Colonic mucosa (tissue), 4 donors: ENCODE measurements at regions not wholly inside any gene's neighbourhood (a gene's known extent, or its start where the extent isn't known, plus 50 kb on each side); places are given as distances from the start of the nearest gene placed in this dataset.

ENCODE experiments used
- DNase-seq: peaks from one replicate; pipeline ENCODE4 v3.0.0-alpha.2; 2020
- H3K27ac ChIP-seq: fragments of 200-600 bp; one replicate; pipeline ENCODE4 v1.8.0; 2021
- H3K27me3 ChIP-seq: fragments of 200-600 bp; one replicate; pipeline ENCODE4 v1.8.0; 2021
- H3K36me3 ChIP-seq: fragments of 200-600 bp; one replicate; pipeline ENCODE4 v1.8.0; 2021
- H3K4me1 ChIP-seq: fragments of 200-600 bp; one replicate; pipeline ENCODE4 v1.8.0; 2021; ENCODE audit warnings: mild to moderate bottlenecking
- H3K4me3 ChIP-seq: fragments of 200-600 bp; one replicate; pipeline ENCODE4 v1.8.0; 2021
- H3K9ac ChIP-seq, 2 donors: one replicate each; pipeline ENCODE4 v1.7.0; 2013; ENCODE audit warnings: control low read depth in 2 of 2, low read depth in 2 of 2, low read length in 2 of 2
- H3K9me3 ChIP-seq: fragments of 200-600 bp; one replicate; pipeline ENCODE4 v1.8.0; 2021
- CTCF ChIP-seq: fragments of 200-600 bp; IDR thresholded peaks from one replicate; pipeline ENCODE4 v1.8.0; 2022; ENCODE audit warnings: antibody characterized with exemption, mild to moderate bottlenecking
- intact Hi-C: fragments of 100-400 bp; cut with DNase I; formaldehyde crosslinking; loops from one replicate; pipeline ENCODE4 v1.14.1; 2022
- donor health status: healthy.
- donor health status: DM: no; HTN: no; CAD: no.
- donor health status: DM: no; HTN: no; CAD: no.

- intact Hi-C loops: no loop called here
- no peak for DNase-seq
- TF ChIP-seq CTCF: no peak
- no peak overlapping the region for H3K27ac ChIP-seq
- H3K9me3 ChIP-seq: no peaks in the 10 kb centered on the region
- no peak overlapping the region for H3K4me3 ChIP-seq
- H3K36me3 ChIP-seq: no peaks in the 10 kb centered on the region
- no peak overlapping the region for H3K9ac ChIP-seq
- H3K27me3 ChIP-seq: no peaks in the 10 kb centered on the region
- H3K4me1 ChIP-seq: no peaks in the 10 kb centered on the region
Measured at GRCh38 chr4:157607996-157608395, 387.5 kb downstream of the GRIA2 start.

DNA sequence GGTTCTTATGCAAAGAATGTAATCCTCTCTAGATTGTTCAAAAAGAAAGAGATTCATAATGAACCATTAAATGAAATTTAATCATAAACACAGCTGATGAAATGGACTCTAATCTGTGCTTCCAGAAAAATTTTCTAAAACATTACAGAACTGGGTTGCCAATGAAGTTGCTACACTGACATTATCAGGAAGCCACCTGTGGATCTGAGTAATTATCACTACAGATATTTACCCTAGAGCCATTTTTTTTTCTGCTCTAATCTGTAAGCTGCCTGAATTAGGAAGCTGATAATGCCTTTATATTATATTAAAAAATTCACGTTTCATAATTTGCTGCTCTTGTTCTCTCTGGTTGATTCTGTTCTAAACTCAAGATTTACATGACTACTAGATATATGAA lies 380.1 kb downstream of the GRIA2 start:
- H3K4me1 ChIP-seq: no peaks in the 10 kb centered on the region
- H3K27me3 ChIP-seq: no peaks in the 10 kb centered on the region
- H3K4me3 ChIP-seq: no peak overlapping the region
- no peak for TF ChIP-seq CTCF
- H3K9me3 ChIP-seq: no peaks in the 10 kb centered on the region
- H3K27ac ChIP-seq: no peak overlapping the region
- H3K9ac ChIP-seq: no peak overlapping the region
- H3K36me3 ChIP-seq: no peaks in the 10 kb centered on the region
- DNase-seq: no peak
- intact Hi-C loops: no loop called here

- no peak for TF ChIP-seq CTCF
- Histone ChIP-seq H3K27me3 (no peaks in the 10 kb centered on the region), H3K27ac (no peak overlapping the region), H3K9ac (no peak overlapping the region), H3K4me1 (no peaks in the 10 kb centered on the region), H3K9me3 (no peaks in the 10 kb centered on the region), H3K36me3 (no peaks in the 10 kb centered on the region), H3K4me3 (no peak overlapping the region)
- DNase-seq: no peak
- intact Hi-C loops: no loop called here
Measured at GRCh38 chr4:157591245-157591644, 370.7 kb downstream of the GRIA2 start.

DNA sequence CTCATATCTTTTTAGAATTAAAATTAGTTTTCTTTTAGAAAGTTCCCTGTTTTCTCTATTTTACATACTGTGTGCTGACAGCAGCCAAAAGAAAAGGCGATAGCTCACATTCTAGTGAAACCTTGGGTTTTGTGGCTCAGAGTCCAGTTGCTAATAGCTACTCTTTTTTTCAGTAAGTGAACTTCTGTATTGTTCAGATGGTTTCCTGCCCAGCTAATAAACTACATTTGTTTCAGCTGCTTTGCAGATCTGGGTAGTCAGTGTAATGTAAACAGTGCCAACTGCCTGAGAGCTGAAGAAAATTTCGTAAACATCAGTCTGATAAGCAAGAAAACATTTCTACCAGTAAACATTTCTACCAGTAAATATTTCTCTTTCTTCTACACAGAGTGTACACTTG lies 370.2 kb downstream of the GRIA2 start:
- intact Hi-C loops: no loop called here
- H3K4me1 ChIP-seq: no peaks in the 10 kb centered on the region

GRCh38 chr4:157587681-157588423 lies 367.3 kb downstream of the GRIA2 start:
- no peak for DNase-seq
- Histone ChIP-seq H3K4me3 (no peak overlapping the region), H3K9me3 (no peaks in the 10 kb centered on the region), H3K27ac (no peak overlapping the region), H3K4me1 (no peaks in the 10 kb centered on the region), H3K9ac (no peak overlapping the region), H3K27me3 (no peaks in the 10 kb centered on the region), H3K36me3 (no peaks in the 10 kb centered on the region)
- no peak for TF ChIP-seq CTCF
- intact Hi-C loops: no loop called here

More for the DNA sequence above, 370.2 kb downstream of the GRIA2 start:
- Histone ChIP-seq H3K4me3 (no peak overlapping the region), H3K36me3 (no peaks in the 10 kb centered on the region), H3K27me3 (no peaks in the 10 kb centered on the region), H3K9me3 (no peaks in the 10 kb centered on the region), H3K9ac (no peak overlapping the region), H3K27ac (no peak overlapping the region)
- DNase-seq: no peak
- TF ChIP-seq CTCF: no peak
